M059J (cell line): ENCODE measurements at regions not wholly inside any gene's neighbourhood (a gene's known extent, or its start where the extent isn't known, plus 50 kb on each side); places are given as distances from the start of the nearest gene placed in this dataset.

Experiments
- DNase-seq: peaks from one replicate; pipeline ENCODE4 v3.0.0-alpha.2; 2012; ENCODE audit warnings: low read depth

DNA sequence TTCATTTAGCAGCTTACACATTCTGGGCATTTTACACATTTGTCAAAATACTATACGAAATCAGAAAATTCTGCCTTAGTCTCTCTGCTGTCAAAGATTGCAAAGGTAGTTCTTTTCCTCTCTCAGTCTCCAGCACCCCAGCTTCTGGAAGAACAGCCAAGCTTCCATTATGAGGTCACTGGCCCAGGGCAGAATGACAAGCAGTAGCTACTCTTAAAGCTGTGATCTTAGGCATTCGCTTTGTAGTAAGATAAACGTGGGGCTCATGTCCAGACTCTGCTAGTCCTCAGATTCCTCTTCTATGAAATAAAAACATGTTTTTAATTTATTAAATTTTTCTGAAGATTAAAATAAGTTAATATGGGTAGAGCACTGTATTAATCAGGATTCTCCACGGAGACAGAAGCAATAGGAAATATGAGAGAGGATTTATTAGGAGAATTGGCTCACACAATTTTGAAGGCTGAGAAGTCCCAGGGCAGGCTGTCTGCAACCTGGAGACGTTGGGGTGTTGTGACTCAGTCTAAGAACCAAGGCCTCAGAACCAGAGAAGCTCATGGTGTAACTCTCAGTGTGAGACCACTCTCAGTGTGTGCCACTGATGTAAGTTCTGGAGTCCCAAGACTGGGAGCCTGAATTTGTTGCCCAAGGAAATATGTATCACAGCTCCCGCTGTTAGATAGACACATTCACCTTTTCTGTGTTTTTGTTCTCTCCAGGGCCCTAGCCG, 201.2 kb downstream of the CMPK2 start:
- DNase-seq, result no peak

DNA sequence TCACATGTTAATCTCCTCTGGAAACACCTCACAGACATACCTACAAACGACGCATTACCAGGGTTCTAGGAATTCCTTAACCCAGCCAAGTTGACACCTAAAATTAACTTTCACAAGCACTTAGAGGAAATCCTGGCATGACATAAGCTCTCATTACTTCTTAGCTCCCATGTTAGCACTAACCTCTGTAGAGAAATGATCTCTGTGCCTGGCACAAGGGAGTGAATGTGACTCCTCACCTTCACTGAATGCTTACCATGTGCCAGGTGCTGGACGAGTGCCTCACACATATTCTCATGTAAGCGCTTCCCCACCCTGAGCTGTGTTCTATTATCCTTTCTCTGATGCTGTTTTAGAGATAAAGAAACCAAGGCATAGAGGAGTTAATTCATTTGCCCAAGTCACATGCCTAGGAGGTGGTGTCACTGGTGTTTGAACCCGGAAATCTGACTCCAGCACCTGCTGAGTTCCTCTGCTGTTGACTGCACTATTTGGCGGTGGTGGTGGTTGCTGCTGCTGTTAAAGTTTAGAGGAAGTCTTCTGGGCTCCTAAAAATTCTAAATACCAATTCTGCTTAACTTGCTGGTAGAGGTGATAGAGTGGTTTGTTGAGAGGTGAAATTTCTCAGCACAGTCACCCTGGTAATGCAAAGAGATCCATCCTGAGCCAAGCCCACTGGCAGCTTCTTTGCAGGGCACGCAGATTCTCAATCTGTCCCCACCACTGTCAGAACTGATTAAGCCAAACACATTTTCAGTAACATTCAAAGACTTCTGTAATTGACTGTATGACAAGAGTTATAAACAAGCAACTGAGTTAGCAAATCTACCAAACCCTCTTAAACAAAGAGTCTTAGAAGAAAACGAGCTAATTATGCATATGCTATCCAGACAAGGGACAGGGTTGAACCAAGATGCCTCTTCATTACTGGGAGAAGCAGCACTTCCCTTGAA, 200.3 kb downstream of the CMPK2 start:
- DNase-seq, result no peak

DNA sequence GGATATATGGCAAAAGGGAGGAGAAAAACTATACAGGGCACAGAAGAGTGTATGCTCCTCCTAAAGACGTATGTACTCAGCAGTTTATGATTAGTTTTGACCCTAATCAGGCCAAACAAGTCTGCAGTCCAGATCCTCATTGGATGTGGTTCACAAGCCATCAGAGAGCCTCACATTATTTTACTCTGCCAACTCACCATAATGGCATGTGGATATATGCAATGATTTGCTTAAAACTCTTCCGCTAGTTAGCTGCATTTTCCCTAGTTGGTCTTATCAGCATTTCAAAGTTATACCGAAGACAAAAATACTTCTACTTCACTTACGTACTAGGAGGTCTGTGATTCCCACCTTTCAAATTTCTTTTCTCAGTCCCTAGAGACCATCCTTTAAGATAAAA, 198.4 kb downstream of the CMPK2 start:
- no peak for DNase-seq

DNA sequence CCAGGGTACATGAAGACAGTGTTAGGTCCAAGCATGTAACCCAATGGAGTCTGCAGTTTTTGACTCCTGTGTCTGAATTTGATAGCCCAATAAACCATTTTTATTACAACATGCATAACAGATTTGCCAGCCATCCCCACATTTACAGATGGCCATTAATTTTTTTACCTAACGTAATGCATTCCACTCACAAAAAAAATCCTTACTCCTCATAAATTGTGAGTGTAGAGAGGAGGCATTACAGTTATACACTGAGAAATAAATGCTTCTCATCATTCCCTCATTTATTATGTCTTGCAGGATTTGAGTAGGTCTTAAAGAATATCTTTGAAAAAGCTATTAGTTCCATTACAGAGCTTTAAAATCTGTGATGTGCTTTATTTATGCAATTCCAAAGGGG, 193.8 kb downstream of the CMPK2 start:
- no peak for DNase-seq

GRCh38 chr2:6674381-6674780, 191.3 kb downstream of the CMPK2 start:
- DNase-seq, result no peak

- no peak for DNase-seq
These were observed 189.9 kb downstream of the CMPK2 start for GRCh38 chr2:6675791-6676190.

- no peak for DNase-seq
These were observed 189.5 kb downstream of the CMPK2 start for GRCh38 chr2:6676241-6676640.

- DNase-seq, result no peak
These were observed 188.9 kb downstream of the CMPK2 start for GRCh38 chr2:6676776-6677175.

DNA sequence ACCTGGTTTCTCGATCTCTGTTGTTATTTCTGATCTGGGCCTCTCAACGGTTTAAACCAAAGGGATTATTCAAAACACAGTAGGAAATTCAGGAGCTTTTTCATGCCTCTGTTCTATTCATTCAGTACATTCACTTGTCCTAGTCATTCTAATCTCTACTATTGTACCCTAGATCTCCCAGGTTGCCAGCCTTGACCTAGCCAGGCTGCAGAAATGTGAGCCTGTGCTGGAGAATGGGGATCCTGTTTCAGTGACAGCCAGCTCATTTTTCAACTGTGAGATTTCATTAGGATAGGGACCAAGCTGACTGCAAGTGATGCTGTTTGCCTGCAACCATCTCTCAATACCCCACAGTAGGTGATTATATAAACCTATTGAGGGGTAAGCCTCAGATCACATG, 186.2 kb downstream of the CMPK2 start:
- DNase-seq, result no peak

DNA sequence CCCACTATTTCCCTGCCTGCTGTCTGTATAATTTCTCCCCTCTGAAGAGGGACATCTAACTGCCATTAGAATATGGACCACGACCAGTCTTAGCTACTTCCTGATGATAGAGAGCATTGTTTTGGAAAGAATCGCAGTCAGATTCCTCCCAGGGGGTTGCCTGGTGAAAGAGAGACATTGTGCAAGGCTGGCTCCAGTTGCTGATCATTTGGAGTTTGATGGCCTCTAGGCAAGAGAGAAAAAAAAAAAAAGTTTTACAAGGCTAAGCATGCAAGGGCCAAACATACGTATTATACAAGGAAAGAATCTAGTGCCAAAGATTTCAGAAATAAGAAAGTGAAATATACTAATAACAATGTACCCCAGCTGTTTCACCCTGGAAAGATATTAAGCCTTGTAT, 182.2 kb downstream of the CMPK2 start:
- no peak for DNase-seq

GRCh38 chr2:6685447-6685846, 180.3 kb downstream of the CMPK2 start:
- DNase-seq, result no peak

GRCh38 chr2:6692056-6692455, 173.7 kb downstream of the CMPK2 start:
- no peak for DNase-seq

DNA sequence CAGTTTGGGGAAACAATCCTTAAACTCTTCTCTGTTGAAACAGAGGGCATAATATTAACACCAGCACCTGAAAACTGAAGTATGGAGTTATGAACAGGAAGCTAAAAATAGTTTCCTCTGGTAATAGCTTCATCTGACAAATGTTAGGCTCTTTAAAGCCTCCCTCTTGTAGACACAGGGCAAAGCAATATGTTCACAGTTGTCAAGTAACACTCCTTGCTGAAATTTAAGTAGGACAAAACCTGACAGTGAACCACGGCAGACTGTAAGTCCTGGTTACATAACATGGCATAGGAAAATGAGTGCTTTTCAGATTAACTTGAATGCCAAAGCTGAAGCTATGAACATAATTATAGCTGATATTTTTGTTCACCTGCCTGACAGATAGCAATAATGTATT, 172.9 kb downstream of the CMPK2 start:
- no peak for DNase-seq

- DNase-seq, result no peak
These were observed 171.2 kb downstream of the CMPK2 start for GRCh38 chr2:6694555-6694954.

DNA sequence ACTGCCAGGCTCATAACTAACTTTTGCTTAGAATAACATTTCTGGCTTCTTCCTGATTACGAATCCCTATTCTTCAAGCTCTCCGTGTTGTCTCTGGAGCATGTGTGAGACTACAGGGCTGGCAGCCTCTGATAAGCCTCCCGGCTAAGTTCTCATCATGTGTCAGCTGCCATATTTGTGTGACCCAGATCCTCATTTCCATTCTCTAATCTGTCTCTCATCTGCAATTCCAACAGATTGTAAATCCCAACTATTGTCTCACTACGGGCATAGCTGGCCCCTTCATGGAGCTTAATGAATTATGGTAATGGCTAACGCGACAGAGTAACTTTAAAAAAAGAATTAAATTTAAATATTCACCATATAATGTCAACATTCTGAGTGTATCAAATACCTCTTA, 165.4 kb downstream of the CMPK2 start:
- no peak for DNase-seq

DNA sequence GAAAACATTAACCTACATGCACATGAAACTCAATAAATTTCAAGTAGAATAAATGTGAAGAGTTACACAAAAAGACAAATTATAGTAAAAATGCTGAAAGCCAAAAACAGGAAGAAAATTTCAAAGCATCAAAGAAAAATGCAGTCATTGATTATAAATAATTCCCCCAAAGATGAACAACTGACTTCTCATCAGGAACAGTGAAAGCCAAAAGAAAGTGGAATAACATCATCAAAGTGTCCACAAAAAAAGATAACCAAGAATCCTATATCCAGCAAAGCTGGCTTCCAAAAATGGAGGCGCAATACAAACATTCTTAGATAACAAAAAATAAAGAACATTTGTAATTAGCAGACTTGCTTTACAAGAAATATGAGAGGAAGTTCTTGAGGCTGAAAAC, 161.6 kb downstream of the CMPK2 start:
- no peak for DNase-seq

DNA sequence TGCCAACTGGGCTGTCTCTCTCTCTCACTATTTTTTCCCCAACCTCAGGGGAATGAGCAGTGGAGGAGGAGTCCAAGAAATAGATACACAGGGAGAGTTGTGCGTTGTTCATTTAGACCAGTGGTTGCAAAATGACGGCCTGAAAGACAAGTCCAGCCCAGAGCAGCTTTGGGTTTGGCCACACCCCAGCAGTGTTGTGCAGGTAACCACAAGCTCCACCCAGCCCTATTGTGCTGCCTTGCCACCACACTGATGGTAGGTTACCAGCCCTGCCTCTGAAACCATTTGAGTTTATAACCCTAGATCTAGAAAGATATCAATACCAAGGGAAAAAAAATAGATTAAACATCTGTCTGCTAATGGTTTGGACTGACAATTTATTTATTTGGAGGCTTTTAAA, 144.3 kb downstream of the CMPK2 start:
- DNase-seq, result no peak

- no peak for DNase-seq
These were observed 143.1 kb downstream of the CMPK2 start for GRCh38 chr2:6722574-6722973.

DNA sequence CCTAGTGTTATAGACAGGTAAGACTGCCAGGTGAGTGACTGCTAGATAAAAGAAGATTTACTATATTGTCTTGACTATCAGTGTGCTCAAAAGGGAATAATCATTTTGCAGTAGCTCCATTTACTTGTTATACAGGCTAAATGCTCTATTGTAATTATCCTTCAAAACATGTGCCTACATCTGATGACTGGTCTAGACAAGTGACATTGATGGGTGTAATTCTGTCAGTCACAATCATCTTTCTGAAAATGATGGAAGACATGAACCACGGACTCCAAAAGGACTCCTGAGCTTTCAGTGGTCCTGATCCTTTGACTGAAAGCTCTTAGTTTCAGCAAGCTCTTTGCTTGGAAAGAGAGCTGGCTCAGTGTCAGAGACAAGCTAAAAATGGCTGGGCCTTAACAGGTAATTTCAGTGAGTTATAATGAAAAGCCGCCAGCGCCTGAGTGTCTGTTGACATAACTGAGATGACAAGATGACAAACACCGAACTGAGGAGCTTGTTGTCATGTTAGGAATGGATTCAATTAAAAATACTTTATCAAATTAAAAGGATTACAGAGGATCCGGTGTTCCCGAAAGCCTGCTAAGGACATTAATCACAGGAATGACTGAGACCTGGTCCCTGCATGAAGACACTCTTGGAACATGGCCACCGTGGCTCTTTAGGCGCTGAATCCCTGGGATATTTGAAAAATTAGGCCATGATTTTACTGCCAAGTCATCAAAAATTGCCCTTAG, 141.7 kb downstream of the CMPK2 start:
- DNase-seq, result no peak

DNA sequence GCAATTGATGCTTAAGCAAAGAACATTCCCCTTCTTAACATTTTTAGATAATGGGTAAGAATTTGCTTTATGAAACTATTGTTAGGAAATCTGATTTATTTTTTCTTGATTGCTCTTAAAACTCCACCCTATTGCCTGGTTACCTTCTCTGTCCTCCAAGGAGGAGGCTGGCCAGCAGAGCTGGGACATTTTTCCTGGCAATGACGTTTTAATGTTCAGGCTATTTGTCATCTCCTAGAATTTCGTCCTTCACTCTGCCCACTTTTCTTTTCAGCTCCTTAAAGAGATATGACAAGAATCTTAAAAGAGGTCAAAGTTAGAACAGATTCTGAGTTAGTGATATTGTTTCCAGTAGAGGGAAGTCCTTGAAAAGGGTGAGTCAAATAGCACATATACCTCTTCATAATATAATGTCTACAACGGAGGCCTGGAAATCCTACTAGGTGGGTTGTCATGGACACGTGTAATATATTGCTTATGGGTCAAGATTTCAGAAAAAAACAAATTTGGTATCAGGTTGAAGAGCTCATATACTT, 141.0 kb downstream of the CMPK2 start:
- no peak for DNase-seq

GRCh38 chr2:6728156-6728555, 137.6 kb downstream of the CMPK2 start:
- DNase-seq, result no peak

DNA sequence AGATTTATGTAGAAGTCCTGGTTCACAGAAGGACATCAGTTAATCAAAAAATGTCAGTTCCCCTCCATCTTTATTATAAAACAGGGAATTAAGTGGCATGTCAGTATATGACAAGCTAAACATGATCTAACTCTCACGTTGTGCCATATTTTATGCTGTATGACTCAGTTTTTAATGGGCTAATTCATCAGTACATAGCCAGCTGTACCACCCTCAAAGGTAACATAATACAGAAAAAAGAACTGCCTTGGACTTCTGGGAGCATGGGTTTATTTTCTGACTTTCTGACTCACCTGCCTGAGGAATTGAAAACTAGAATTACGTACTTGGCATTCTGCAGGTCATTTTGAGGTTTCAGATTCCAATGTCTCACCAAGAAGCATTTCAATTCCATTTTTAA, 135.7 kb downstream of the CMPK2 start:
- no peak for DNase-seq
